A549 (cell line): ENCODE measurements at regions not wholly inside any gene's neighbourhood (a gene's known extent, or its start where the extent isn't known, plus 50 kb on each side); places are given as distances from the start of the nearest gene placed in this dataset.

Source experiments
- CHD2 ChIP-seq: fragments of 150-350 bp; IDR thresholded peaks from 2 replicates; pipeline ENCODE4 v1.6.1; 2014; ENCODE audit warnings: low read length; ENCODE audit not compliant: partially characterized antibody
- CTCF ChIP-seq: fragments of >200 bp; sonication (Bioruptor Twin); formaldehyde crosslinking; IDR thresholded peaks from 3 replicates; pipeline ENCODE4 v1.5.1; 2016
- EP300 ChIP-seq, 2 experiments: fragments of >200 bp; sonication (Bioruptor Twin); formaldehyde crosslinking; IDR thresholded peaks; 2 replicates in 1 of 2; 3 replicates in 1 of 2; pipeline ENCODE4 v1.6.1; 2016 to 2017
- ESRRA ChIP-seq: fragments of 150-350 bp; IDR thresholded peaks from 2 replicates; pipeline ENCODE4 v1.6.1; 2014; ENCODE audit warnings: mild to moderate bottlenecking, low read length, borderline replicate concordance
- HMGXB4 ChIP-seq: fragments of 250-450 bp; sonication (Bioruptor Pico); IDR thresholded peaks from 2 replicates; pipeline ENCODE4 v1.5.0; 2021; ENCODE audit warnings: mild to moderate bottlenecking, moderate library complexity, borderline replicate concordance
- JUNB ChIP-seq: fragments of >200 bp; sonication (Bioruptor Twin); formaldehyde crosslinking; IDR thresholded peaks from 2 replicates; pipeline ENCODE4 v1.6.1; 2016
- KDM1A ChIP-seq: fragments of 200-600 bp; sonication (generic); IDR thresholded peaks from 2 replicates; pipeline ENCODE4 v1.6.1; 2016; ENCODE audit warnings: low read depth, mild to moderate bottlenecking
- NFE2L2 ChIP-seq: fragments of 150-350 bp; conservative IDR thresholded peaks from 2 replicates; pipeline ENCODE4 v1.6.1; 2014; ENCODE audit warnings: low read length
- POLR2A ChIP-seq: IDR thresholded peaks from 2 replicates; pipeline ENCODE4 v1.6.1; 2012; ENCODE audit warnings: mild to moderate bottlenecking, low read length
- POLR2AphosphoS2 ChIP-seq: conservative IDR thresholded peaks from 2 replicates; pipeline ENCODE4 v1.6.1; 2012; ENCODE audit warnings: low read length, improper control_type of control experiment, inconsistent platforms
- RAD21 ChIP-seq, 2 experiments: fragments of >200 bp in 1 of 2; sonication (Bioruptor Twin) in 1 of 2; formaldehyde crosslinking in 1 of 2; IDR thresholded peaks in 1 of 2; conservative IDR thresholded peaks in 1 of 2; 2 replicates in 1 of 2; 3 replicates in 1 of 2; pipeline ENCODE4 v1.6.1; 2012 to 2018; ENCODE audit warnings: inconsistent platforms in 1 of 2
- RFX5 ChIP-seq: fragments of 450-650 bp; IDR thresholded peaks from 2 replicates; pipeline ENCODE4 v1.7.1; 2014; ENCODE audit warnings: antibody characterized with exemption, mild to moderate bottlenecking, moderate library complexity
- TF ChIP-seq, protein P1 (sequence below): IDR thresholded peaks from 2 replicates; pipeline ENCODE4 v1.6.1; 2012; ENCODE audit warnings: low read depth, borderline replicate concordance
- TF ChIP-seq, protein P2 (sequence below): fragments of 200-600 bp; sonication (generic); IDR thresholded peaks from 2 replicates; pipeline ENCODE4 v1.6.1; 2016; ENCODE audit warnings: antibody characterized with exemption, mild to moderate bottlenecking, moderate library complexity

DNA sequence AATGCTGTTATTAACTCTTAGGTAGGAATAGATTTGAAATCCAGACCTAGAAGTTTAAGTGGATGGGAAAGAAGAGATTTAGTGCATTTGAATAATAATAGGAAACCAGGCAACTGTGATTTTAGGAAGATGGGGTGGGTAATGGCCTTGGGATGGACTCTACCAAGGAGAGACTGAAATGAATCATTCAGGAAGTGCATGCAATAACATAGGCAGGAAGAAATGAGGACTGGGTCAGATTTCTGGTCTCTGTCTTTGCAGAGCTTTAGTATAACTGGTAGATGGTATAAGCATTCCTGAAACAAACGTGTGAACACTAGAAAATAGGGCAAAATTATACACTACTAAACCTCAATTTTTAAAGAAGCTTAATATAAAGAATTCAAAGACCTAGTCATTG, 274.4 kb upstream of the CLINT1 start:
- TF ChIP-seq CTCF (no peak), CHD2 (no peak), POLR2AphosphoS2 (no peak), HMGXB4 (CRISPR knock-in tag) (no peak), EP300 (IDR thresholded peaks at IDR 0.05) (no peak), RAD21 (conservative IDR thresholded peaks at IDR 0.05 in 1 of 2, IDR thresholded peaks at IDR 0.05 in 1 of 2) (no peak), POLR2A (no peak), NFE2L2 (no peak), RFX5 (no peak), JUNB (no peak), ESRRA (no peak), KDM1A (no peak)
- TF ChIP-seq, protein P1, sequence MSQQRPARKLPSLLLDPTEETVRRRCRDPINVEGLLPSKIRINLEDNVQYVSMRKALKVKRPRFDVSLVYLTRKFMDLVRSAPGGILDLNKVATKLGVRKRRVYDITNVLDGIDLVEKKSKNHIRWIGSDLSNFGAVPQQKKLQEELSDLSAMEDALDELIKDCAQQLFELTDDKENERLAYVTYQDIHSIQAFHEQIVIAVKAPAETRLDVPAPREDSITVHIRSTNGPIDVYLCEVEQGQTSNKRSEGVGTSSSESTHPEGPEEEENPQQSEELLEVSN, result no peak
- TF ChIP-seq, protein P2, sequence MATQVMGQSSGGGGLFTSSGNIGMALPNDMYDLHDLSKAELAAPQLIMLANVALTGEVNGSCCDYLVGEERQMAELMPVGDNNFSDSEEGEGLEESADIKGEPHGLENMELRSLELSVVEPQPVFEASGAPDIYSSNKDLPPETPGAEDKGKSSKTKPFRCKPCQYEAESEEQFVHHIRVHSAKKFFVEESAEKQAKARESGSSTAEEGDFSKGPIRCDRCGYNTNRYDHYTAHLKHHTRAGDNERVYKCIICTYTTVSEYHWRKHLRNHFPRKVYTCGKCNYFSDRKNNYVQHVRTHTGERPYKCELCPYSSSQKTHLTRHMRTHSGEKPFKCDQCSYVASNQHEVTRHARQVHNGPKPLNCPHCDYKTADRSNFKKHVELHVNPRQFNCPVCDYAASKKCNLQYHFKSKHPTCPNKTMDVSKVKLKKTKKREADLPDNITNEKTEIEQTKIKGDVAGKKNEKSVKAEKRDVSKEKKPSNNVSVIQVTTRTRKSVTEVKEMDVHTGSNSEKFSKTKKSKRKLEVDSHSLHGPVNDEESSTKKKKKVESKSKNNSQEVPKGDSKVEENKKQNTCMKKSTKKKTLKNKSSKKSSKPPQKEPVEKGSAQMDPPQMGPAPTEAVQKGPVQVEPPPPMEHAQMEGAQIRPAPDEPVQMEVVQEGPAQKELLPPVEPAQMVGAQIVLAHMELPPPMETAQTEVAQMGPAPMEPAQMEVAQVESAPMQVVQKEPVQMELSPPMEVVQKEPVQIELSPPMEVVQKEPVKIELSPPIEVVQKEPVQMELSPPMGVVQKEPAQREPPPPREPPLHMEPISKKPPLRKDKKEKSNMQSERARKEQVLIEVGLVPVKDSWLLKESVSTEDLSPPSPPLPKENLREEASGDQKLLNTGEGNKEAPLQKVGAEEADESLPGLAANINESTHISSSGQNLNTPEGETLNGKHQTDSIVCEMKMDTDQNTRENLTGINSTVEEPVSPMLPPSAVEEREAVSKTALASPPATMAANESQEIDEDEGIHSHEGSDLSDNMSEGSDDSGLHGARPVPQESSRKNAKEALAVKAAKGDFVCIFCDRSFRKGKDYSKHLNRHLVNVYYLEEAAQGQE, result no peak
